Endothelial cell of umbilical vein (primary cell): ENCODE measurements at regions not wholly inside any gene's neighbourhood (a gene's known extent, or its start where the extent isn't known, plus 50 kb on each side); places are given as distances from the start of the nearest gene placed in this dataset.

Source experiments
- BruUV-seq: library from RNA; stranded (reverse); fragments of 400-500 nt; replicated peaks from 2 replicates; lab custom pipeline; 2021; lab: Mats Ljungman, UMichigan
- CTCF ChIA-PET: fragments of 300-600, 350-600 bp; sonication (Branson Sonifier 250); formaldehyde crosslinking; loops from one replicate; lab custom pipeline; 2021; ENCODE audit warnings: antibody characterized with exemption, inconsistent platforms; lab: Charles Lee
- POLR2A ChIA-PET: fragments of 300-600, 350-600 bp; sonication (Branson Sonifier 250); formaldehyde crosslinking; loops from one replicate; lab custom pipeline; 2021; ENCODE audit warnings: antibody characterized with exemption, inconsistent platforms; lab: Charles Lee
- DNase-seq: peaks from one replicate; pipeline ENCODE4 v3.0.0-alpha.2; 2011; ENCODE audit warnings: low read depth, low spot score
- FAIRE-seq: peaks from 2 replicates; lab custom pipeline; 2011; peaks lifted over from hg19 to GRCh38; lab: Jason Lieb, UNC
- H2AFZ ChIP-seq: 2 replicates; pipeline ENCODE4 v1.6.0; 2012; ENCODE audit warnings: low read depth, low read length, control low read depth, inconsistent platforms
- H3K27ac ChIP-seq: 2 replicates; pipeline ENCODE4 v1.5.1; 2011; ENCODE audit warnings: low read depth, mild to moderate bottlenecking, control low read depth, low read length, moderate library complexity; ENCODE audit not compliant: insufficient read depth
- H3K27me3 ChIP-seq, 2 experiments: 2 replicates each; pipeline versions ENCODE4 v1.6.0 to v1.6.1; 2011; ENCODE audit warnings: low read length in 2 of 2, mixed read lengths in 1 of 2; ENCODE audit not compliant: control insufficient read depth in 2 of 2, insufficient read depth in 2 of 2
- H3K36me3 ChIP-seq, 2 experiments: 2 replicates in 1 of 2; 3 replicates in 1 of 2; pipeline ENCODE4 v1.5.1; 2011; ENCODE audit warnings: low read length in 2 of 2, mild to moderate bottlenecking in 1 of 2, moderate library complexity in 1 of 2; ENCODE audit not compliant: control insufficient read depth in 2 of 2, insufficient read depth in 2 of 2; ENCODE audit errors: extremely low read depth in 1 of 2
- H3K4me1 ChIP-seq: 3 replicates; pipeline ENCODE4 v1.5.1; 2011; ENCODE audit warnings: mild to moderate bottlenecking, low read length; ENCODE audit not compliant: control insufficient read depth, insufficient read depth; ENCODE audit errors: extremely low read depth
- H3K4me2 ChIP-seq: 2 replicates; pipeline ENCODE4 v1.6.1; 2011; ENCODE audit warnings: low read length, control low read depth, mixed read lengths; ENCODE audit not compliant: insufficient read depth
- H3K4me3 ChIP-seq, 3 experiments: fragments of 200-600 bp in 1 of 3; sonication (generic), shearing (Covaris generic) in 1 of 3; replicated peaks in 1 of 3; 2 replicates each; pipeline ENCODE4 v1.5.1; 2011 to 2016; ENCODE audit warnings: control low read depth in 3 of 3, low read length in 3 of 3, mild to moderate bottlenecking in 2 of 3, inconsistent platforms in 1 of 3, low read depth in 1 of 3, moderate library complexity in 1 of 3; ENCODE audit not compliant: insufficient read depth in 1 of 3
- H3K79me2 ChIP-seq: 2 replicates; pipeline ENCODE4 v1.6.0; 2012; ENCODE audit warnings: low read length, inconsistent platforms; ENCODE audit not compliant: control insufficient read depth, insufficient read depth
- H3K9ac ChIP-seq: replicated peaks from 2 replicates; pipeline ENCODE3; 2011; ENCODE audit warnings: low read length, control low read depth; ENCODE audit not compliant: insufficient read depth; ENCODE audit errors: extremely low read depth
- H3K9me1 ChIP-seq: replicated peaks from 3 replicates; pipeline ENCODE4 v1.6.0; 2011; ENCODE audit warnings: mild to moderate bottlenecking, low read length; ENCODE audit not compliant: control insufficient read depth, insufficient read depth; ENCODE audit errors: extremely low read depth
- H3K9me3 ChIP-seq: replicated peaks from 2 replicates; pipeline ENCODE4 v1.5.1; 2012; ENCODE audit warnings: low read length, inconsistent platforms; ENCODE audit not compliant: control insufficient read depth, insufficient read depth
- H4K20me1 ChIP-seq: replicated peaks from 2 replicates; pipeline ENCODE3; 2011; ENCODE audit warnings: mild to moderate bottlenecking, low read length; ENCODE audit not compliant: control insufficient read depth, insufficient read depth; ENCODE audit errors: extremely low read depth
- EZH2 ChIP-seq: IDR thresholded peaks from 2 replicates; pipeline ENCODE4 v1.6.1; 2012; ENCODE audit warnings: borderline replicate concordance, low read depth, mild to moderate bottlenecking, moderate library complexity, low read length, inconsistent platforms; ENCODE audit not compliant: severe bottlenecking
- FOS ChIP-seq: IDR thresholded peaks from 2 replicates; pipeline ENCODE4 v1.6.1; 2011; ENCODE audit warnings: mild to moderate bottlenecking, low read length, moderate library complexity, borderline replicate concordance; ENCODE audit not compliant: insufficient read depth
- GATA2 ChIP-seq: IDR thresholded peaks from 2 replicates; pipeline ENCODE4 v1.7.0; 2011; ENCODE audit warnings: low read depth, mild to moderate bottlenecking, moderate library complexity, mixed read lengths, low read length; ENCODE audit not compliant: insufficient read length, insufficient read depth
- JUN ChIP-seq: IDR thresholded peaks from 2 replicates; pipeline ENCODE4 v1.6.1; 2011; ENCODE audit warnings: borderline replicate concordance, low read depth; ENCODE audit not compliant: insufficient read length, insufficient read depth
- MAX ChIP-seq: IDR thresholded peaks from 2 replicates; pipeline ENCODE4 v1.6.1; 2011; ENCODE audit not compliant: insufficient read depth, insufficient read length
- MYC ChIP-seq: IDR thresholded peaks from one replicate; pipeline ENCODE4 v1.6.1; 2011; ENCODE audit warnings: mild to moderate bottlenecking, low read depth, low read length
- POLR2A ChIP-seq: IDR thresholded peaks from 2 replicates; pipeline ENCODE4 v1.6.1; 2012; ENCODE audit warnings: low read depth, mild to moderate bottlenecking, control low read depth, low read length
- POLR2AphosphoS5 ChIP-seq: IDR thresholded peaks from 2 replicates; pipeline ENCODE4 v1.6.1; 2012; ENCODE audit warnings: low read depth, mild to moderate bottlenecking, control low read depth, low read length, moderate library complexity; ENCODE audit not compliant: insufficient read depth
- dilution Hi-C: fragments of 300-500 bp; cut with MboI; formaldehyde crosslinking; loops from one replicate; pipeline ENCODE4 v1.15.0; 2019; ENCODE audit warnings: low sequenced_read_pairs; ENCODE audit not compliant: extremely low pct_ligation_motif_present
- intact Hi-C: fragments of 100-400 bp; cut with micrococcal nuclease; formaldehyde crosslinking; loops from one replicate; pipeline ENCODE4 v1.10.0; 2022
- TF ChIP-seq, protein P1 (sequence below), 2 donors: IDR thresholded peaks; 1 replicate in 1 of 2; 2 replicates in 1 of 2; pipeline ENCODE4 v1.5.1; 2011; ENCODE audit warnings: low read length in 2 of 2, mild to moderate bottlenecking in 2 of 2, moderate library complexity in 2 of 2, control low read depth in 1 of 2, inconsistent platforms in 1 of 2, low read depth in 1 of 2; ENCODE audit not compliant: insufficient read depth in 1 of 2; ENCODE audit errors: extremely low read depth in 1 of 2

GRCh38 chr5:56684159-56684558 lies 131.2 kb upstream of the MAP3K1 start:
- intact Hi-C loops, result no loop called here
- FAIRE-seq (no peak), DNase-seq (no peak)
- BruUV-seq, result no TSS peak
- no peak overlapping the region for H3K9ac ChIP-seq
- H3K9me1 ChIP-seq, result no peaks in the 10 kb centered on the region
- peaks cover 3 to 5% of the 10 kb centered on the region in 2 experiments for H3K27me3 ChIP-seq
- H4K20me1 ChIP-seq, result no peaks in the 10 kb centered on the region
- no peak for TF ChIP-seq MYC
- no peak for TF ChIP-seq FOS
- TF ChIP-seq JUN, result no peak
- TF ChIP-seq, protein P1, sequence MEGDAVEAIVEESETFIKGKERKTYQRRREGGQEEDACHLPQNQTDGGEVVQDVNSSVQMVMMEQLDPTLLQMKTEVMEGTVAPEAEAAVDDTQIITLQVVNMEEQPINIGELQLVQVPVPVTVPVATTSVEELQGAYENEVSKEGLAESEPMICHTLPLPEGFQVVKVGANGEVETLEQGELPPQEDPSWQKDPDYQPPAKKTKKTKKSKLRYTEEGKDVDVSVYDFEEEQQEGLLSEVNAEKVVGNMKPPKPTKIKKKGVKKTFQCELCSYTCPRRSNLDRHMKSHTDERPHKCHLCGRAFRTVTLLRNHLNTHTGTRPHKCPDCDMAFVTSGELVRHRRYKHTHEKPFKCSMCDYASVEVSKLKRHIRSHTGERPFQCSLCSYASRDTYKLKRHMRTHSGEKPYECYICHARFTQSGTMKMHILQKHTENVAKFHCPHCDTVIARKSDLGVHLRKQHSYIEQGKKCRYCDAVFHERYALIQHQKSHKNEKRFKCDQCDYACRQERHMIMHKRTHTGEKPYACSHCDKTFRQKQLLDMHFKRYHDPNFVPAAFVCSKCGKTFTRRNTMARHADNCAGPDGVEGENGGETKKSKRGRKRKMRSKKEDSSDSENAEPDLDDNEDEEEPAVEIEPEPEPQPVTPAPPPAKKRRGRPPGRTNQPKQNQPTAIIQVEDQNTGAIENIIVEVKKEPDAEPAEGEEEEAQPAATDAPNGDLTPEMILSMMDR (IDR thresholded peaks at IDR 0.05; ENCODE audit: extremely low read depth in 1 of 2, insufficient read depth in 1 of 2, low read depth in 1 of 2, low read length in 2 of 2), result no peak
- TF ChIP-seq GATA2, result no peak
- no peak for TF ChIP-seq POLR2AphosphoS5
- TF ChIP-seq POLR2A, result no peak
- no peak for TF ChIP-seq MAX
- no peak for TF ChIP-seq EZH2
- ChIA-PET POLR2A (no interaction called here), CTCF (no interaction called here)
- no peaks in the 10 kb centered on the region for H3K79me2 ChIP-seq
- H2AFZ ChIP-seq, result no peak overlapping the region
- H3K4me1 ChIP-seq, result no peaks in the 10 kb centered on the region
- no peak overlapping the region for H3K4me3 ChIP-seq
- no peaks in the 10 kb centered on the region for H3K36me3 ChIP-seq
- no peak overlapping the region for H3K4me2 ChIP-seq
- dilution Hi-C loops, result no loop called here
- no peaks in the 10 kb centered on the region for H3K9me3 ChIP-seq
- H3K27ac ChIP-seq, result no peak overlapping the region
